ENCODE measurements at regions not wholly inside any gene's neighbourhood (a gene's known extent, or its start where the extent isn't known, plus 50 kb on each side); places are given as distances from the start of the nearest gene placed in this dataset.

DNA sequence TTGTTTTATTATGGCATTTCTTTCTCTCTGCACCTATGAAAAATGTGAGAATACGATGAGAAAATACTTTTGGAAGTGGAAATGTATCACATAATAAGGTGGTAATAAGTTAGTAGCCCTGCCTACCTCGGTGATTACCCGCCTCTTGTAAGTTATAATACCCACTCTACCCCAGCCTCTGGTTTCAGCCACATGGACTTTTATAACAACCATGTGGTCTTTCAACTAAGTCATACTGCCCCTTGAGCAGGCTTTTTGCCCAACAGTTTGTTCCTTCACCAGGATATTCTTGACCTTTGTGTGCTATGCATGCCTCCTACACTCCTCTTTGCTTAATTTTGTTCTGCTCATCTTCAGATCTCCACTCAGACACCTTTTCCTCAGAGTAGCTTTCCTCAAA, 470.6 kb upstream of the ZWINT start:
- ATAC-seq = no peak
- Mint-ChIP-seq H3K27ac (no peak overlapping the region), H3K36me3 (ENCODE audit: low read depth) (no peaks in the 10 kb centered on the region), H3K4me1 (no peaks in the 10 kb centered on the region), H3K27me3 (ENCODE audit: insufficient read depth, low read depth, poor library complexity) (no peaks in the 10 kb centered on the region), H3K4me3 (no peak overlapping the region), H3K9me3 (no peaks in the 10 kb centered on the region)
- no peaks in the 10 kb centered on the region for H3K4me1 ChIP-seq (ENCODE audit: insufficient read depth)
- H3K27ac ChIP-seq (ENCODE audit: low read depth) = no peak overlapping the region
- no peaks in the 10 kb centered on the region for H3K36me3 ChIP-seq (ENCODE audit: insufficient read depth)
- H3K4me2 ChIP-seq = no peak overlapping the region
- no peaks in the 10 kb centered on the region for H3K27me3 ChIP-seq (ENCODE audit: insufficient read depth)
- H4K20me1 ChIP-seq (replicated peaks; ENCODE audit: insufficient read depth) = no peaks in the 10 kb centered on the region
- H3K4me3 ChIP-seq = no peak overlapping the region
- no peaks in the 10 kb centered on the region for H3F3A ChIP-seq (replicated peaks; ENCODE audit: low read depth)
- no peak overlapping the region for H2AFZ ChIP-seq
- H3K9me2 ChIP-seq (ENCODE audit: insufficient read depth) = no peaks in the 10 kb centered on the region
- H3K79me2 ChIP-seq (replicated peaks; ENCODE audit: insufficient read depth) = no peaks in the 10 kb centered on the region
- TF ChIP-seq ZNF331 (CRISPR knock-in tag; IDR thresholded peaks at IDR 0.05; ENCODE audit: low read depth) (no peak), STAT1 (IDR thresholded peaks at IDR 0.05; ENCODE audit: unreplicated experiment) (no peak), JUNB (IDR thresholded peaks at IDR 0.05; ENCODE audit: unreplicated experiment) (no peak), POLR2AphosphoS5 (IDR thresholded peaks at IDR 0.05; ENCODE audit: low read depth) (no peak), ETS1 (IDR thresholded peaks at IDR 0.05) (no peak), EZH2 (IDR thresholded peaks at IDR 0.05; ENCODE audit: low read depth, unreplicated experiment) (no peak), REST (IDR thresholded peaks at IDR 0.05; ENCODE audit: unreplicated experiment) (no peak), CREB1 (CRISPR knock-in tag; IDR thresholded peaks at IDR 0.05; ENCODE audit: low read depth) (no peak), NANOG (IDR thresholded peaks at IDR 0.05; ENCODE audit: borderline replicate concordance) (no peak), ZNF114 (CRISPR knock-in tag; IDR thresholded peaks at IDR 0.05) (no peak), CTCF (conservative IDR thresholded peaks at IDR 0.05; ENCODE audit: low read depth in 2 of 2) (no peak), EZH2phosphoT487 (IDR thresholded peaks at IDR 0.05; ENCODE audit: unreplicated experiment) (no peak)
- TF ChIP-seq, protein P1, sequence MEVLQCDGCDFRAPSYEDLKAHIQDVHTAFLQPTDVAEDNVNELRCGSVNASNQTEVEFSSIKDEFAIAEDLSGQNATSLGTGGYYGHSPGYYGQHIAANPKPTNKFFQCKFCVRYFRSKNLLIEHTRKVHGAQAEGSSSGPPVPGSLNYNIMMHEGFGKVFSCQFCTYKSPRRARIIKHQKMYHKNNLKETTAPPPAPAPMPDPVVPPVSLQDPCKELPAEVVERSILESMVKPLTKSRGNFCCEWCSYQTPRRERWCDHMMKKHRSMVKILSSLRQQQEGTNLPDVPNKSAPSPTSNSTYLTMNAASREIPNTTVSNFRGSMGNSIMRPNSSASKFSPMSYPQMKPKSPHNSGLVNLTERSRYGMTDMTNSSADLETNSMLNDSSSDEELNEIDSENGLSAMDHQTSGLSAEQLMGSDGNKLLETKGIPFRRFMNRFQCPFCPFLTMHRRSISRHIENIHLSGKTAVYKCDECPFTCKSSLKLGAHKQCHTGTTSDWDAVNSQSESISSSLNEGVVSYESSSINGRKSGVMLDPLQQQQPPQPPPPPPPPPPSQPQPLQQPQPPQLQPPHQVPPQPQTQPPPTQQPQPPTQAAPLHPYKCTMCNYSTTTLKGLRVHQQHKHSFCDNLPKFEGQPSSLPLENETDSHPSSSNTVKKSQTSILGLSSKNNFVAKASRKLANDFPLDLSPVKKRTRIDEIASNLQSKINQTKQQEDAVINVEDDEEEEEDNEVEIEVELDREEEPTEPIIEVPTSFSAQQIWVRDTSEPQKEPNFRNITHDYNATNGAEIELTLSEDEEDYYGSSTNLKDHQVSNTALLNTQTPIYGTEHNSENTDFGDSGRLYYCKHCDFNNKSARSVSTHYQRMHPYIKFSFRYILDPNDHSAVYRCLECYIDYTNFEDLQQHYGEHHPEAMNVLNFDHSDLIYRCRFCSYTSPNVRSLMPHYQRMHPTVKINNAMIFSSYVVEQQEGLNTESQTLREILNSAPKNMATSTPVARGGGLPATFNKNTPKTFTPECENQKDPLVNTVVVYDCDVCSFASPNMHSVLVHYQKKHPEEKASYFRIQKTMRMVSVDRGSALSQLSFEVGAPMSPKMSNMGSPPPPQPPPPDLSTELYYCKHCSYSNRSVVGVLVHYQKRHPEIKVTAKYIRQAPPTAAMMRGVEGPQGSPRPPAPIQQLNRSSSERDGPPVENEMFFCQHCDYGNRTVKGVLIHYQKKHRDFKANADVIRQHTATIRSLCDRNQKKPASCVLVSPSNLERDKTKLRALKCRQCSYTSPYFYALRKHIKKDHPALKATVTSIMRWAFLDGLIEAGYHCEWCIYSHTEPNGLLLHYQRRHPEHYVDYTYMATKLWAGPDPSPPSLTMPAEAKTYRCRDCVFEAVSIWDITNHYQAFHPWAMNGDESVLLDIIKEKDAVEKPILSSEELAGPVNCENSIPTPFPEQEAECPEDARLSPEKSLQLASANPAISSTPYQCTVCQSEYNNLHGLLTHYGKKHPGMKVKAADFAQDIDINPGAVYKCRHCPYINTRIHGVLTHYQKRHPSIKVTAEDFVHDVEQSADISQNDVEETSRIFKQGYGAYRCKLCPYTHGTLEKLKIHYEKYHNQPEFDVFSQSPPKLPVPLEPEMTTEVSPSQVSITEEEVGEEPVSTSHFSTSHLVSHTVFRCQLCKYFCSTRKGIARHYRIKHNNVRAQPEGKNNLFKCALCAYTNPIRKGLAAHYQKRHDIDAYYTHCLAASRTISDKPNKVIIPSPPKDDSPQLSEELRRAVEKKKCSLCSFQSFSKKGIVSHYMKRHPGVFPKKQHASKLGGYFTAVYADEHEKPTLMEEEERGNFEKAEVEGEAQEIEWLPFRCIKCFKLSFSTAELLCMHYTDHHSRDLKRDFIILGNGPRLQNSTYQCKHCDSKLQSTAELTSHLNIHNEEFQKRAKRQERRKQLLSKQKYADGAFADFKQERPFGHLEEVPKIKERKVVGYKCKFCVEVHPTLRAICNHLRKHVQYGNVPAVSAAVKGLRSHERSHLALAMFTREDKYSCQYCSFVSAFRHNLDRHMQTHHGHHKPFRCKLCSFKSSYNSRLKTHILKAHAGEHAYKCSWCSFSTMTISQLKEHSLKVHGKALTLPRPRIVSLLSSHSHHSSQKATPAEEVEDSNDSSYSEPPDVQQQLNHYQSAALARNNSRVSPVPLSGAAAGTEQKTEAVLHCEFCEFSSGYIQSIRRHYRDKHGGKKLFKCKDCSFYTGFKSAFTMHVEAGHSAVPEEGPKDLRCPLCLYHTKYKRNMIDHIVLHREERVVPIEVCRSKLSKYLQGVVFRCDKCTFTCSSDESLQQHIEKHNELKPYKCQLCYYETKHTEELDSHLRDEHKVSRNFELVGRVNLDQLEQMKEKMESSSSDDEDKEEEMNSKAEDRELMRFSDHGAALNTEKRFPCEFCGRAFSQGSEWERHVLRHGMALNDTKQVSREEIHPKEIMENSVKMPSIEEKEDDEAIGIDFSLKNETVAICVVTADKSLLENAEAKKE (CRISPR knock-in tag; IDR thresholded peaks at IDR 0.05) = no peak
- DNase-seq (ENCODE audit: low spot score) = no peak
